PC-3 (cell line): ENCODE measurements at regions not wholly inside any gene's neighbourhood (a gene's known extent, or its start where the extent isn't known, plus 50 kb on each side); places are given as distances from the start of the nearest gene placed in this dataset.

Experiments used
- ATAC-seq: fragments of 200-7000 bp; cut with Tn5 transposase; 2 replicates; pipeline ENCODE4 v1.9.1; 2020; ENCODE audit warnings: mild to moderate bottlenecking, moderate library complexity
- BruUV-seq: library from RNA; stranded (reverse); fragments of 400-500 nt; replicated peaks from 2 replicates; lab custom pipeline; 2021; lab: Mats Ljungman, UMichigan
- CTCF ChIA-PET: fragments of 300-600 bp; sonication (Branson Sonifier 250); formaldehyde crosslinking; loops from one replicate; lab custom pipeline; 2022; ENCODE audit warnings: antibody characterized with exemption; lab: Charles Lee
- POLR2A ChIA-PET: fragments of 300-600 bp; sonication (Branson Sonifier 250); formaldehyde crosslinking; loops from one replicate; lab custom pipeline; 2022; ENCODE audit warnings: antibody characterized with exemption; ENCODE audit not compliant: unreplicated experiment; lab: Charles Lee
- DNase-seq: peaks from one replicate; pipeline ENCODE4 v3.0.0-alpha.2; 2015
- H2AFZ ChIP-seq: fragments of 300-600 bp; sonication (generic); 2 replicates; pipeline ENCODE4 v1.6.0; 2016; ENCODE audit warnings: antibody characterized with exemption, low read length
- H3F3A ChIP-seq: fragments of 300-600 bp; sonication (generic); one replicate; pipeline ENCODE4 v1.6.0; 2017; ENCODE audit warnings: antibody characterized with exemption, low read length, control low read depth, mild to moderate bottlenecking; ENCODE audit not compliant: unreplicated experiment
- H3K27ac ChIP-seq: fragments of 300-600 bp; sonication (generic); 2 replicates; pipeline ENCODE4 v1.5.1; 2016; ENCODE audit warnings: mild to moderate bottlenecking, low read length
- H3K27me3 ChIP-seq: fragments of 300-600 bp; sonication (generic); 2 replicates; pipeline ENCODE4 v1.6.1; 2016; ENCODE audit warnings: low read length, mixed read lengths
- H3K36me3 ChIP-seq: fragments of 300-600 bp; sonication (generic); 2 replicates; pipeline ENCODE4 v1.6.1; 2016; ENCODE audit warnings: low read depth, mixed run types, low read length, mixed read lengths
- H3K4me1 ChIP-seq: fragments of 300-600 bp; sonication (generic); 2 replicates; pipeline ENCODE4 v1.5.1; 2016; ENCODE audit warnings: low read length; ENCODE audit not compliant: insufficient read depth
- H3K4me2 ChIP-seq: fragments of 300-600 bp; sonication (generic); 2 replicates; pipeline ENCODE4 v1.6.0; 2016; ENCODE audit warnings: low read length
- H3K4me3 ChIP-seq: fragments of 300-600 bp; sonication (generic); 2 replicates; pipeline ENCODE4 v1.5.1; 2016; ENCODE audit warnings: mild to moderate bottlenecking, low read length, mixed read lengths
- H3K79me2 ChIP-seq: fragments of 300-600 bp; sonication (generic); 2 replicates; pipeline ENCODE4 v1.6.1; 2017; ENCODE audit warnings: low read length, mixed read lengths
- H3K9ac ChIP-seq: fragments of 300-600 bp; sonication (generic); 2 replicates; pipeline ENCODE4 v1.6.0; 2016; ENCODE audit warnings: mild to moderate bottlenecking, low read length
- H3K9me2 ChIP-seq: fragments of 300-600 bp; sonication (generic); replicated peaks from 2 replicates; pipeline ENCODE4 v1.6.1; 2016; ENCODE audit warnings: mixed run types, low read length, mixed read lengths
- H3K9me3 ChIP-seq: fragments of 300-600 bp; sonication (generic); 2 replicates; pipeline ENCODE4 v1.6.1; 2016; ENCODE audit warnings: low read length, mixed read lengths
- H4K20me1 ChIP-seq: fragments of 300-600 bp; sonication (generic); 2 replicates; pipeline ENCODE4 v1.6.1; 2016; ENCODE audit warnings: low read length, mixed read lengths
- EZH2 ChIP-seq: fragments of 300-600 bp; sonication (generic); IDR thresholded peaks from one replicate; pipeline ENCODE4 v1.6.1; 2017; ENCODE audit warnings: antibody characterized with exemption, mild to moderate bottlenecking, low read length; ENCODE audit not compliant: unreplicated experiment
- EZH2phosphoT487 ChIP-seq: fragments of 300-600 bp; sonication (generic); IDR thresholded peaks from 2 replicates; pipeline ENCODE4 v1.6.1; 2018; ENCODE audit warnings: mild to moderate bottlenecking, antibody characterized with exemption, low read length, borderline replicate concordance
- intact Hi-C: fragments of 100-400 bp; cut with micrococcal nuclease; formaldehyde crosslinking; loops from 2 replicates; pipeline ENCODE4 v1.9.0; 2023
- TF ChIP-seq, protein P1 (sequence below): fragments of 300-600 bp; sonication (generic); conservative IDR thresholded peaks from 2 replicates; pipeline ENCODE4 v1.5.1; 2017; ENCODE audit warnings: antibody characterized with exemption, low read depth, mild to moderate bottlenecking, low read length

GRCh38 chr18:78245451-78245850 is 734.2 kb upstream of the SALL3 start:
- H3K27me3 ChIP-seq = peaks cover 94% of the 10 kb centered on the region
- H3K9ac ChIP-seq = no peak overlapping the region
- H3K4me1 ChIP-seq = no peaks in the 10 kb centered on the region
- no peaks in the 10 kb centered on the region for H3F3A ChIP-seq
- TF ChIP-seq EZH2phosphoT487 (no peak), EZH2 (no peak)
- TF ChIP-seq, protein P1, sequence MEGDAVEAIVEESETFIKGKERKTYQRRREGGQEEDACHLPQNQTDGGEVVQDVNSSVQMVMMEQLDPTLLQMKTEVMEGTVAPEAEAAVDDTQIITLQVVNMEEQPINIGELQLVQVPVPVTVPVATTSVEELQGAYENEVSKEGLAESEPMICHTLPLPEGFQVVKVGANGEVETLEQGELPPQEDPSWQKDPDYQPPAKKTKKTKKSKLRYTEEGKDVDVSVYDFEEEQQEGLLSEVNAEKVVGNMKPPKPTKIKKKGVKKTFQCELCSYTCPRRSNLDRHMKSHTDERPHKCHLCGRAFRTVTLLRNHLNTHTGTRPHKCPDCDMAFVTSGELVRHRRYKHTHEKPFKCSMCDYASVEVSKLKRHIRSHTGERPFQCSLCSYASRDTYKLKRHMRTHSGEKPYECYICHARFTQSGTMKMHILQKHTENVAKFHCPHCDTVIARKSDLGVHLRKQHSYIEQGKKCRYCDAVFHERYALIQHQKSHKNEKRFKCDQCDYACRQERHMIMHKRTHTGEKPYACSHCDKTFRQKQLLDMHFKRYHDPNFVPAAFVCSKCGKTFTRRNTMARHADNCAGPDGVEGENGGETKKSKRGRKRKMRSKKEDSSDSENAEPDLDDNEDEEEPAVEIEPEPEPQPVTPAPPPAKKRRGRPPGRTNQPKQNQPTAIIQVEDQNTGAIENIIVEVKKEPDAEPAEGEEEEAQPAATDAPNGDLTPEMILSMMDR = no peak
- no peak overlapping the region for H2AFZ ChIP-seq
- no peaks in the 10 kb centered on the region for H3K36me3 ChIP-seq
- DNase-seq (no peak), ATAC-seq (no peak)
- H3K4me3 ChIP-seq = no peak overlapping the region
- no peaks in the 10 kb centered on the region for H3K9me3 ChIP-seq
- H4K20me1 ChIP-seq = no peaks in the 10 kb centered on the region
- no peak overlapping the region for H3K4me2 ChIP-seq
- intact Hi-C loops = no loop called here
- no TSS peak for BruUV-seq
- no peaks in the 10 kb centered on the region for H3K9me2 ChIP-seq
- H3K27ac ChIP-seq = no peak overlapping the region
- POLR2A ChIA-PET = no interaction called here
- H3K79me2 ChIP-seq = no peaks in the 10 kb centered on the region
- CTCF ChIA-PET = no interaction called here

- Histone ChIP-seq H2AFZ (no peak overlapping the region), H3K4me1 (no peaks in the 10 kb centered on the region), H3K9me2 (no peaks in the 10 kb centered on the region), H3K27ac (no peak overlapping the region), H3F3A (no peaks in the 10 kb centered on the region), H3K79me2 (no peaks in the 10 kb centered on the region), H3K9me3 (no peaks in the 10 kb centered on the region), H3K4me3 (no peak overlapping the region), H3K27me3 (peaks cover 94% of the 10 kb centered on the region), H3K9ac (no peak overlapping the region), H3K36me3 (no peaks in the 10 kb centered on the region), H4K20me1 (no peaks in the 10 kb centered on the region), H3K4me2 (no peak overlapping the region)
- ATAC-seq (no peak), DNase-seq (no peak)
- no TSS peak for BruUV-seq
- intact Hi-C loops = no loop called here
- TF ChIP-seq, protein P1 = no peak
- TF ChIP-seq EZH2 (no peak), EZH2phosphoT487 (no peak)
- CTCF ChIA-PET = no interaction called here
- POLR2A ChIA-PET = no interaction called here
Observed at GRCh38 chr18:78246050-78246449, 733.6 kb upstream of the SALL3 start.

DNA sequence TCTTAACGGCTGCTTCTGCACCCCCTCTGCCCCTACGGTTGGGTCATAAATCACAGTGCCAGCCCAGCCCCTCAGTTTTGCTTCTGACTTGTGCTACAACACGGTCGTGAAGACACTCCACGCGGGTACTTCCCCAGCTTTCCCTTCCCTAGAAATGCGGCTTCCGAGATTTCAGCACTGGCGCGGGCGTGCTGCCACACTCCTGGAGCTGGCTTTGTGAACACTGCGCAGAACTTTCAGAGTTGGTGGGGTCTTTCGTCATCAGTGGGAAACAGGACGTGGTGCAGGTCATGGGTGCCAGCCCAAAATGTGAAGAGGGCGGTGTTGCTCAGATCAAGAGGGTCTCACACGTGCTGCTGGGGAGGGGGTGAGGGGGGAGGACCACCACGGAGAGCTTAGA is 733.0 kb upstream of the SALL3 start:
- H3K4me3 ChIP-seq = no peak overlapping the region
- H3K79me2 ChIP-seq = no peaks in the 10 kb centered on the region
- ATAC-seq (no peak), DNase-seq (no peak)
- no peak overlapping the region for H3K27ac ChIP-seq
- H3K9ac ChIP-seq = no peak overlapping the region
- no peaks in the 10 kb centered on the region for H3F3A ChIP-seq
- peaks cover 93% of the 10 kb centered on the region for H3K27me3 ChIP-seq
- no peak overlapping the region for H2AFZ ChIP-seq
- CTCF ChIA-PET = no interaction called here
- intact Hi-C loops = no loop called here
- TF ChIP-seq EZH2phosphoT487 (no peak), EZH2 (no peak)
- TF ChIP-seq, protein P1 = no peak
- BruUV-seq = no TSS peak
- no peaks in the 10 kb centered on the region for H3K9me2 ChIP-seq
- no peak overlapping the region for H3K4me2 ChIP-seq
- no peaks in the 10 kb centered on the region for H3K9me3 ChIP-seq
- no peaks in the 10 kb centered on the region for H4K20me1 ChIP-seq
- POLR2A ChIA-PET = no interaction called here
- H3K36me3 ChIP-seq = no peaks in the 10 kb centered on the region
- no peaks in the 10 kb centered on the region for H3K4me1 ChIP-seq
